A673 (cell line): ENCODE measurements at regions not wholly inside any gene's neighbourhood (a gene's known extent, or its start where the extent isn't known, plus 50 kb on each side); places are given as distances from the start of the nearest gene placed in this dataset.

Experiments
- EZH2 ChIP-seq: fragments of 200-600 bp; sonication (generic); IDR thresholded peaks from 2 replicates; pipeline ENCODE4 v1.6.1; 2017; ENCODE audit warnings: borderline replicate concordance, low read depth, mild to moderate bottlenecking, mixed read lengths, antibody characterized with exemption, low read length; ENCODE audit not compliant: poor library complexity, severe bottlenecking
- TF ChIP-seq, protein P1 (sequence below): fragments of 300-800, 200-600 bp; sonication (generic); conservative IDR thresholded peaks from 2 replicates; pipeline ENCODE4 v1.5.1; 2017; ENCODE audit warnings: low read depth, mild to moderate bottlenecking, antibody characterized with exemption, low read length, moderate library complexity, mixed read lengths

GRCh38 chr1:209383422-209383821 is 200.1 kb upstream of the CAMK1G start:
- TF ChIP-seq, protein P1, sequence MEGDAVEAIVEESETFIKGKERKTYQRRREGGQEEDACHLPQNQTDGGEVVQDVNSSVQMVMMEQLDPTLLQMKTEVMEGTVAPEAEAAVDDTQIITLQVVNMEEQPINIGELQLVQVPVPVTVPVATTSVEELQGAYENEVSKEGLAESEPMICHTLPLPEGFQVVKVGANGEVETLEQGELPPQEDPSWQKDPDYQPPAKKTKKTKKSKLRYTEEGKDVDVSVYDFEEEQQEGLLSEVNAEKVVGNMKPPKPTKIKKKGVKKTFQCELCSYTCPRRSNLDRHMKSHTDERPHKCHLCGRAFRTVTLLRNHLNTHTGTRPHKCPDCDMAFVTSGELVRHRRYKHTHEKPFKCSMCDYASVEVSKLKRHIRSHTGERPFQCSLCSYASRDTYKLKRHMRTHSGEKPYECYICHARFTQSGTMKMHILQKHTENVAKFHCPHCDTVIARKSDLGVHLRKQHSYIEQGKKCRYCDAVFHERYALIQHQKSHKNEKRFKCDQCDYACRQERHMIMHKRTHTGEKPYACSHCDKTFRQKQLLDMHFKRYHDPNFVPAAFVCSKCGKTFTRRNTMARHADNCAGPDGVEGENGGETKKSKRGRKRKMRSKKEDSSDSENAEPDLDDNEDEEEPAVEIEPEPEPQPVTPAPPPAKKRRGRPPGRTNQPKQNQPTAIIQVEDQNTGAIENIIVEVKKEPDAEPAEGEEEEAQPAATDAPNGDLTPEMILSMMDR, result no peak
- TF ChIP-seq EZH2, result no peak
